GM12878 (cell line): ENCODE measurements at regions not wholly inside any gene's neighbourhood (a gene's known extent, or its start where the extent isn't known, plus 50 kb on each side); places are given as distances from the start of the nearest gene placed in this dataset.

Source experiments
- ATAC-seq: fragments of 200-7000 bp; cut with Tn5 transposase; 3 replicates; pipeline ENCODE4 v1.9.1; 2020; ENCODE audit warnings: mild to moderate bottlenecking, moderate library complexity
- BruUV-seq: library from RNA; stranded (reverse); fragments of 400-500 nt; replicated peaks from 2 replicates; lab custom pipeline; 2021; lab: Mats Ljungman, UMichigan
- CTCF ChIA-PET: fragments of 300-600 bp; sonication (Branson Sonifier 250); formaldehyde crosslinking; extraction: SDS; loops from one replicate; lab custom pipeline; 2021; ENCODE audit warnings: inconsistent platforms; lab: Yijun Ruan, JAX
- POLR2A ChIA-PET: fragments of 350-600 bp; formaldehyde crosslinking; extraction: SDS; loops from one replicate; lab custom pipeline; 2021; ENCODE audit warnings: inconsistent platforms; lab: Charles Lee
- RAD21 ChIA-PET: fragments of 300-600 bp; sonication (Branson Sonifier 250); formaldehyde crosslinking; loops from one replicate; lab custom pipeline; 2023; ENCODE audit warnings: antibody characterized with exemption; ENCODE audit not compliant: unreplicated experiment; lab: Charles Lee
- SMC1A ChIA-PET: fragments of 300-600 bp; sonication (Branson Sonifier 250); formaldehyde crosslinking; loops from one replicate; lab custom pipeline; 2023; ENCODE audit not compliant: unreplicated experiment, uncharacterized antibody; lab: Charles Lee
- DNase-seq: peaks from one replicate; pipeline ENCODE4 v3.0.0-alpha.2; 2011; ENCODE audit warnings: low read depth, low spot score
- FAIRE-seq: peaks from 3 replicates; lab custom pipeline; 2011; peaks lifted over from hg19 to GRCh38; lab: Jason Lieb, UNC
- H2AFZ ChIP-seq: 2 replicates; pipeline ENCODE4 v1.6.0; 2011; ENCODE audit warnings: low read depth, low read length, control low read depth; ENCODE audit not compliant: control insufficient read depth
- H3K27ac ChIP-seq: 2 replicates; pipeline ENCODE4 v1.5.1; 2011; ENCODE audit warnings: control low read depth; ENCODE audit not compliant: control insufficient read depth, insufficient read depth
- H3K27me3 ChIP-seq, 2 experiments: replicated peaks in 1 of 2; 2 replicates each; pipeline versions ENCODE4 v1.6.0 to v1.6.1; 2011; ENCODE audit warnings: low read length in 1 of 2; ENCODE audit not compliant: control insufficient read depth in 2 of 2, insufficient read depth in 2 of 2
- H3K36me3 ChIP-seq, 2 experiments: 2 replicates each; pipeline ENCODE4 v1.5.1; 2011; ENCODE audit warnings: low read length in 1 of 2; ENCODE audit not compliant: control insufficient read depth in 2 of 2, insufficient read depth in 2 of 2
- H3K4me1 ChIP-seq: 2 replicates; pipeline ENCODE4 v1.6.1; 2011; ENCODE audit warnings: mild to moderate bottlenecking, low read length, moderate library complexity, mixed read lengths; ENCODE audit not compliant: control insufficient read depth, insufficient read depth
- H3K4me2 ChIP-seq: 2 replicates; pipeline ENCODE4 v1.6.0; 2011; ENCODE audit warnings: control low read depth; ENCODE audit not compliant: control insufficient read depth, insufficient read depth
- H3K4me3 ChIP-seq: fragments of 200-600 bp; sonication (generic); 2 replicates; pipeline ENCODE4 v1.5.1; 2016
- H3K79me2 ChIP-seq: 2 replicates; pipeline ENCODE4 v1.6.0; 2011; ENCODE audit warnings: low read length; ENCODE audit not compliant: control insufficient read depth, insufficient read depth
- H3K9ac ChIP-seq: 2 replicates; pipeline ENCODE4 v1.8.0; 2011; ENCODE audit warnings: low read length, control low read depth, mixed read lengths; ENCODE audit not compliant: control insufficient read depth, insufficient read depth
- H3K9me3 ChIP-seq: replicated peaks from 3 replicates; pipeline ENCODE4 v1.5.1; 2011; ENCODE audit warnings: mild to moderate bottlenecking, low read length; ENCODE audit not compliant: control insufficient read depth, insufficient read depth
- H4K20me1 ChIP-seq: 2 replicates; pipeline ENCODE4 v1.6.0; 2011; ENCODE audit not compliant: control insufficient read depth, insufficient read depth
- ATF3 ChIP-seq: IDR thresholded peaks from 2 replicates; pipeline ENCODE4 v1.6.1; 2011; ENCODE audit warnings: low read depth, mild to moderate bottlenecking, low read length, moderate library complexity, borderline replicate concordance; ENCODE audit errors: extremely low read depth
- CBX5 ChIP-seq: sonication (generic); IDR thresholded peaks from 2 replicates; pipeline ENCODE4 v1.6.1; 2016; ENCODE audit warnings: low read depth, moderate library complexity, mild to moderate bottlenecking, inconsistent platforms
- CEBPZ ChIP-seq: fragments of 150-350 bp; IDR thresholded peaks from 2 replicates; pipeline ENCODE4 v1.6.1; 2016; ENCODE audit warnings: low read depth, low read length
- EGR1 ChIP-seq, 2 experiments: IDR thresholded peaks; 1 replicate in 1 of 2; 2 replicates in 1 of 2; pipeline ENCODE4 v1.6.1; 2011 to 2012; ENCODE audit warnings: low read depth in 2 of 2, low read length in 2 of 2, borderline replicate concordance in 1 of 2, mild to moderate bottlenecking in 1 of 2, moderate library complexity in 1 of 2
- KDM1A ChIP-seq: fragments of 200-600 bp; sonication (generic); IDR thresholded peaks from 2 replicates; pipeline ENCODE4 v1.6.1; 2016; ENCODE audit warnings: borderline replicate concordance
- RBBP5 ChIP-seq: fragments of 200-600 bp; sonication (generic); conservative IDR thresholded peaks from 2 replicates; pipeline ENCODE4 v1.6.1; 2016
- REST ChIP-seq: IDR thresholded peaks from 2 replicates; pipeline ENCODE4 v1.6.1; 2012; ENCODE audit warnings: mild to moderate bottlenecking, low read depth, low read length
- RUNX3 ChIP-seq: IDR thresholded peaks from 2 replicates; pipeline ENCODE4 v1.6.1; 2012; ENCODE audit warnings: low read length, inconsistent platforms
- SIX5 ChIP-seq: IDR thresholded peaks from 2 replicates; pipeline ENCODE4 v1.6.1; 2011; ENCODE audit warnings: mild to moderate bottlenecking, low read depth, low read length, moderate library complexity; ENCODE audit not compliant: severe bottlenecking
- SRF ChIP-seq, 2 experiments: IDR thresholded peaks; 2 replicates each; pipeline ENCODE4 v1.6.1; 2011; ENCODE audit warnings: low read depth in 2 of 2, low read length in 2 of 2, mild to moderate bottlenecking in 1 of 2, moderate library complexity in 1 of 2
- TCF7 ChIP-seq: IDR thresholded peaks from 2 replicates; pipeline ENCODE4 v1.6.1; 2014; ENCODE audit warnings: antibody characterized with exemption, borderline replicate concordance
- USF2 ChIP-seq: IDR thresholded peaks from 2 replicates; pipeline ENCODE4 v1.6.1; 2011; ENCODE audit warnings: low read depth, low read length, improper control_type of control experiment, borderline replicate concordance
- WGBS: methylation state at CpG from one replicate; pipeline ENCODE4 v1.1.6; 2016; ENCODE audit warnings: low lambda C conversion rate; ENCODE audit not compliant: insufficient replicate concordance, insufficient coverage; ENCODE audit errors: missing lambda C conversion rate; 5-methylcytosine and 5-hydroxymethylcytosine counted together
- in situ Hi-C: fragments of 300-500 bp; cut with MboI; formaldehyde crosslinking; loops from 9 replicates; pipeline ENCODE4 v1.14.3; 2018; ENCODE audit warnings: mixed read lengths
- intact Hi-C: fragments of 100-400 bp; cut with micrococcal nuclease; formaldehyde crosslinking; loops from one replicate; pipeline ENCODE4 v1.14.2; 2022; ENCODE audit not compliant: unreplicated experiment

- TF ChIP-seq REST (no peak), RUNX3 (no peak), USF2 (no peak), ATF3 (no peak), KDM1A (no peak), RBBP5 (no peak)
Observed at GRCh38 chr14:101135796-101136742, 232.5 kb upstream of the RTL1 start (continued).

GRCh38 chr14:101137234-101137633, 233.7 kb upstream of the RTL1 start:
- in situ Hi-C loops (no loop called here), intact Hi-C loops (no loop called here)
- Histone ChIP-seq H2AFZ (no peak overlapping the region), H3K4me3 (no peak overlapping the region), H3K27me3 (no peaks in the 10 kb centered on the region), H3K4me1 (no peaks in the 10 kb centered on the region), H3K36me3 (no peaks in the 10 kb centered on the region), H4K20me1 (no peaks in the 10 kb centered on the region), H3K79me2 (no peaks in the 10 kb centered on the region), H3K9ac (no peak overlapping the region), H3K27ac (no peak overlapping the region), H3K4me2 (no peak overlapping the region), H3K9me3 (no peaks in the 10 kb centered on the region; the same call in 2 of the 3 replicates)
- 16% methylated on average over 7 of the region's 7 CpGs for WGBS
- ATAC-seq = no peak
- CTCF ChIA-PET = no interaction called here
- SMC1A ChIA-PET = no interaction called here
- RAD21 ChIA-PET = no interaction called here
- no peak for DNase-seq
- FAIRE-seq = no peak
- POLR2A ChIA-PET = no interaction called here
- no TSS peak for BruUV-seq
- TF ChIP-seq RBBP5 (no peak), SIX5 (no peak), TCF7 (no peak), EGR1 (IDR thresholded peaks at IDR 0.05; ENCODE audit: borderline replicate concordance in 1 of 2, low read depth in 2 of 2, low read length in 2 of 2) (no peak), CBX5 (no peak), CEBPZ (no peak), SRF (IDR thresholded peaks at IDR 0.05; ENCODE audit: low read depth in 2 of 2, low read length in 2 of 2) (no peak)
